Epithelial cell of esophagus (primary cell): ENCODE measurements at regions not wholly inside any gene's neighbourhood (a gene's known extent, or its start where the extent isn't known, plus 50 kb on each side); places are given as distances from the start of the nearest gene placed in this dataset.

ENCODE experiments used
- DNase-seq: peaks from one replicate; pipeline ENCODE4 v3.0.0; 2010; ENCODE audit warnings: low read depth
- H3K4me3 ChIP-seq: 2 replicates; pipeline ENCODE4 v1.5.1; 2011; ENCODE audit warnings: mild to moderate bottlenecking, low read length, control low read depth
- TF ChIP-seq, protein P1 (sequence below): IDR thresholded peaks from 2 replicates; pipeline ENCODE4 v1.5.1; 2011; ENCODE audit warnings: low read depth, mild to moderate bottlenecking, low read length, control low read depth, inconsistent platforms; ENCODE audit not compliant: insufficient read depth; ENCODE audit errors: missing control alignments

DNA sequence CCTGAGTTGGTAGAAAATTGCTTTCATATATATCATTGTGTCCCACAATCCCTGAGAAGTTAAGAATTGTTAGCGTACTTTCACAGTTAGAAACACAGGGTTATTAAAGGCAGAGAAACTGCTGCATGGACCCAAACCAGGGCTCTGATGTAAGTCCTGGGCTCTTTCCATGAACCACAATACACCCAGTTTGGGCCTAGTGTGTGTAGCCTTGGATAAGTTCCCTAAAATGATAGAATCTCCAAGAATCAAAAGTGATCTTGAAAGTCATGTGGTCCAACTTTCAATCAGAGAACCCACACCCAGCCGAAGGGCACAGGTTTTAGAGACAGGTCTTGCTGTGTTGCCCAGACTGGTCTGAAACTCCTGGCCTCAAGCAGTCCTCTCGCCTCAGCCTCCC, 257.8 kb upstream of the KLF3 start:
- DNase-seq = no peak
- TF ChIP-seq, protein P1, sequence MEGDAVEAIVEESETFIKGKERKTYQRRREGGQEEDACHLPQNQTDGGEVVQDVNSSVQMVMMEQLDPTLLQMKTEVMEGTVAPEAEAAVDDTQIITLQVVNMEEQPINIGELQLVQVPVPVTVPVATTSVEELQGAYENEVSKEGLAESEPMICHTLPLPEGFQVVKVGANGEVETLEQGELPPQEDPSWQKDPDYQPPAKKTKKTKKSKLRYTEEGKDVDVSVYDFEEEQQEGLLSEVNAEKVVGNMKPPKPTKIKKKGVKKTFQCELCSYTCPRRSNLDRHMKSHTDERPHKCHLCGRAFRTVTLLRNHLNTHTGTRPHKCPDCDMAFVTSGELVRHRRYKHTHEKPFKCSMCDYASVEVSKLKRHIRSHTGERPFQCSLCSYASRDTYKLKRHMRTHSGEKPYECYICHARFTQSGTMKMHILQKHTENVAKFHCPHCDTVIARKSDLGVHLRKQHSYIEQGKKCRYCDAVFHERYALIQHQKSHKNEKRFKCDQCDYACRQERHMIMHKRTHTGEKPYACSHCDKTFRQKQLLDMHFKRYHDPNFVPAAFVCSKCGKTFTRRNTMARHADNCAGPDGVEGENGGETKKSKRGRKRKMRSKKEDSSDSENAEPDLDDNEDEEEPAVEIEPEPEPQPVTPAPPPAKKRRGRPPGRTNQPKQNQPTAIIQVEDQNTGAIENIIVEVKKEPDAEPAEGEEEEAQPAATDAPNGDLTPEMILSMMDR = no peak
- no peak overlapping the region for H3K4me3 ChIP-seq

DNA sequence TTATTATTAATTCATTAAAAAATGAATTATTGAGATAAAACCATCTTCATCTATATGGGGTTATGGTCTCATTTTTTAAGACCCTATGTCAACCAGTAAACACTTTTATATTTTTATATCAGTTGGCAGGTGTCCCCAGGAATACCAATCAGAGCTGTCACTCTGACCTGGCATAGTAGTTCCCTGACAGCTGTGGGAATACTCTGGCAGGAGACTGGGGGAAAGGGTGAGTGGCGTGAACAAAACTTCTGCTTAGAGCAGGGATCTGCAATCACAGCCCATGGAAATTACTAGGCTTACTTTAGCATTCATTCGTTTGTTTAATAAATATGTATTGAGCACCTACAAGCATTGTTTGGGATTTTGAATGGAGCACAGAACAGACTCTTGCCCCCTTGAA, 254.1 kb upstream of the KLF3 start:
- H3K4me3 ChIP-seq = no peak overlapping the region
- TF ChIP-seq, protein P1 = no peak
- no peak for DNase-seq

DNA sequence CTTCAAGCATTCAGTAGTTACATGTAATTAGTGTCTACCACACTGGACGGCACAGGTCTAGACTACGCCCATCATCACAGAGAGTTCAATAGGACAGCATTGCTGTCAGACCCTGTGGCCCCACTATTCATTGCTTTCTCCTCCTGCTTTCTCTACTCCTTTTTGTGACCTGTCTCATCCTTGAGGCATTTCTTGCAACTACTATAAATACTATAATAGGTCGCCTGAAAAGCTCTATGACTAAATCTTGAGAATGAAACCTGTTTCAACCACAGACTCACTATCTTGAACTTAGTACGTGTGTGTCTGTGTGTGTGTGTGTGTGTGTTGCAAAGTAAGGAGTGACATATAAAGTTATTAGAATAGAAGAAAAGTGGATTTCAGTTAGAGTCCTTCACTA, 252.9 kb upstream of the KLF3 start:
- TF ChIP-seq, protein P1 = no peak
- no peak overlapping the region for H3K4me3 ChIP-seq
- peak; percentile 22 for DNase-seq

DNA sequence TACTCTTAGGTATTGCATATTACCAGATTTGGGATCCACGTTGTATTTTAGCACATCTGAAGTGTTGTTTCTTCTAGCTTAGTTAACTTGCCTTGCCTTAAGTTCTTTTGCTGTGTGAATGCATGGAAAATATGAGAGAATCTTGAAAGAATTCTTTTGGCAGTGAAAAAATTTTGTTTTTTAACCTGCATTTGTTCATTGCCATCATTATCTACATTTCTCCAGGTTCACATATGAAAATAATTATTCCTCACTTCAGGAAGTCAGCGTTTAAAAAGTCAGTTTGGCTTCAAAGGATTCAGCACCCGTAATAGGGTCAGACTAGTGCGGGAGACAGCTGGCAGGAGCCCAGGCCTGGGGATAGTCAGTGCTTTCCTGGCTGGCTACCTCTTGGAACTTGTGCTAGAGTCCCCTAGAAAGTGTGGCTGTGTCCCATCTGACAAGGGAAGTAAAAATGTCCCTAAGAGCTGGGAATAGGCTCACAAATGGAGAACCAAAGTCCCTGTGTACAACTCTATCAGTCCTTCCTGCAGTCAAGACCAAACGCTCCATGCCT, 251.9 kb upstream of the KLF3 start:
- no peak for DNase-seq
- TF ChIP-seq, protein P1 = no peak
- no peak overlapping the region for H3K4me3 ChIP-seq

DNA sequence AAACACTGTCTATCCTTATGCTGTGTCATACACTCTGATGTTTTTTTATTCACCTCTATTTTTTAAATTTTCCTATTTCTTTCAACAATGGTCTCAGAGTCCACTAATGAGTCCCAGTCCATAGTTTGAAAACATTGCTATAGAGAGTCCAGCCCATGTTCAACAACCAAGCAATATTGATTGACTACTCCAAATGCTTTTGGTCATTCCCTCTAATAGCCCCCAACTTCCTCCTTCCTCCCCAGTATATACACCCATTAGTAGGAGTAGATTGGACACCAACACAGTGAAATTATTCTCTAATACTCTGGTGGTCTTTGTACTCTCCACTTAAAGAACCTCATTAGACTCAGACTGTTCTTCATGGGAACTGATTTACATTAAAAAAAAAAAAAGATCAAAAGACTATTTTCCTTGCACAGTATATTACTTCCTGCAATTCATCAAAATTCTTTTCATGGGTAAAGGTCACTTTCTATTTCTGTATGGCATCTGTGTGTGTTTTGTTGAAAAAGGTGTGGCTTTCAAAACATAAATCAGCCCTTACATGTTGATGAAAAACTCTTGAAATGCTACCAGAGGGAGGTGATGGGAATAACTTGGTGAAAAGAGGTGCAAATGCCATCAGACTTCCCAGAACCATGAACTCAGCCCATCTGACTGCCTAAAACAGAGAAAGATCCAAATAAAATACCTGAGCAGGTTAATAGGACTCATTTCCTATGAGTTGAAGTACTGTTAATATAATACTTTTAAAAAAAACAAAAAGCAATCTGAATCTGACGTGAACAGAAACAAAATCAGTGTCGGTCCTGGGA, 250.3 kb upstream of the KLF3 start:
- no peak overlapping the region for H3K4me3 ChIP-seq
- TF ChIP-seq, protein P1 = no peak
- no peak for DNase-seq

DNA sequence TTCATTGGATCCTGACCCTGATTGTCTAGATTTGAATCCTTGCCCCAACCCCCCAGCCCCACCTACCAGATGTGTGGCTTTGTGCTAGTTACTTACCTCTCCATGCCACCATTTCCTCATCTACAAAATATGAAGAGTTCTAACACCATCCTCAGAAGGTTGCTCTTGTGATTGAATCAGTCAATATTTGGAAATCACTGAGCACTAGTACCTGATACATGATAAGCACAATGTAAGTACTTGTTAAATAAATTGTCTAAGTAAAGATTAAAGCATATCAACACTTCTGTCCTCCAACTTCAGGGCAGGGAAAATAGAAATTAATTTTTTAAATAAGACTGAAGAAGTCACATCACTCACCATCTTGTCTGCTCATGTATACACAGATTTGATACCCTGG, 249.6 kb upstream of the KLF3 start:
- H3K4me3 ChIP-seq = no peak overlapping the region
- TF ChIP-seq, protein P1 = no peak
- no peak for DNase-seq

DNA sequence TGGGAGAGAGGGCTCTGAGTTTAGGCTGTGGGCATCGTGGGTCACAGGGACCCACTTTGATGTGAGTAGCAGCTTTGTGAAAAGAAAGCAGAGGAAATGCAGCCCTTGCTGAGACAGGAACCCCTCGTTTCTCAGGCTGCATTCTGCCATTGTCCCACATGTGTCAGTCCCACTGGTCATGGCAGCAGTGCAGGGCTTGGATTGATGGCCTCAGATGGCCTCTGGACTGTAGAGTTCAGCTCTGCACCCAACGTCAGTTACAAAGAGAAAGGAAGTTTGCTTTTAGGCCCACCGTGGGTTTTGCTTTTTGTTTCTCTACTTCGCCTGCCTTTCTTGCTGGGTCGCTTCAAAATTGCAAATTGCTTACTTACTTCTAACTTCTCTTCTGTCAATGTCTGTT, 248.3 kb upstream of the KLF3 start:
- DNase-seq = no peak
- H3K4me3 ChIP-seq = no peak overlapping the region
- TF ChIP-seq, protein P1 = no peak
